HepG2 (cell line): ENCODE measurements at regions not wholly inside any gene's neighbourhood (a gene's known extent, or its start where the extent isn't known, plus 50 kb on each side); places are given as distances from the start of the nearest gene placed in this dataset.

Experiments
- ARID2 ChIP-seq: sonication (generic); formaldehyde crosslinking; IDR thresholded peaks from 2 replicates; pipeline ENCODE4 v1.8.1; 2022; ENCODE audit warnings: mild to moderate bottlenecking, missing genetic modification reagents, borderline replicate concordance
- CREB1 ChIP-seq, 2 experiments: fragments of 450-650 bp in 1 of 2; IDR thresholded peaks; 2 replicates each; pipeline ENCODE4 v1.6.1; 2016 to 2017; ENCODE audit warnings: control low read depth in 1 of 2, mild to moderate bottlenecking in 1 of 2, missing compliant biosample characterization in 1 of 2, missing genetic modification characterization in 1 of 2
- CSRNP1 ChIP-seq: sonication (generic); formaldehyde crosslinking; IDR thresholded peaks from 2 replicates; pipeline ENCODE4 v1.8.1; 2023; ENCODE audit warnings: mild to moderate bottlenecking, missing genetic modification reagents
- FIP1L1 ChIP-seq: fragments of 200-400 bp; formaldehyde crosslinking; IDR thresholded peaks from 2 replicates; pipeline ENCODE4 v1.6.1; 2018; ENCODE audit warnings: low read depth, mild to moderate bottlenecking, low read length, moderate library complexity, borderline replicate concordance; ENCODE audit not compliant: insufficient read depth
- HCFC1 ChIP-seq: fragments of 150-350 bp; IDR thresholded peaks from 2 replicates; pipeline ENCODE4 v1.6.1; 2014; ENCODE audit warnings: low read depth, low read length
- HNRNPUL1 ChIP-seq: fragments of 200-400 bp; formaldehyde crosslinking; IDR thresholded peaks from 2 replicates; pipeline ENCODE4 v1.6.1; 2017; ENCODE audit warnings: low read depth, mild to moderate bottlenecking, low read length, moderate library complexity
- IKZF1 ChIP-seq: fragments of 450-650 bp; IDR thresholded peaks from 2 replicates; pipeline ENCODE4 v1.7.1; 2016
- MXD3 ChIP-seq: IDR thresholded peaks from 2 replicates; pipeline ENCODE4 v1.6.1; 2016; ENCODE audit warnings: mild to moderate bottlenecking, missing biosample characterization, missing genetic modification reagents
- NKX3-1 ChIP-seq: sonication (generic); formaldehyde crosslinking; IDR thresholded peaks from 2 replicates; pipeline ENCODE4 v1.5.0; 2020; ENCODE audit warnings: missing genetic modification reagents
- PHF5A ChIP-seq: IDR thresholded peaks from one replicate; pipeline ENCODE4 v1.6.1; 2018; ENCODE audit warnings: low read depth, missing genetic modification reagents; ENCODE audit not compliant: unreplicated experiment
- PRDM10 ChIP-seq: sonication (generic); formaldehyde crosslinking; IDR thresholded peaks from 2 replicates; pipeline ENCODE4 v1.4.0; 2020; ENCODE audit warnings: low read depth, missing genetic modification reagents
- RFX5 ChIP-seq: IDR thresholded peaks from 2 replicates; pipeline ENCODE4 v1.6.1; 2011; ENCODE audit warnings: low read depth, low read length, improper control_type of control experiment
- TCF7L2 ChIP-seq: IDR thresholded peaks from 2 replicates; pipeline ENCODE4 v1.6.1; 2011; ENCODE audit warnings: mild to moderate bottlenecking, low read depth, low read length, moderate library complexity
- TSC22D2 ChIP-seq: sonication (generic); formaldehyde crosslinking; IDR thresholded peaks from 2 replicates; pipeline ENCODE4 v1.5.1; 2020; ENCODE audit warnings: missing genetic modification reagents, mild to moderate bottlenecking, borderline replicate concordance
- ZBTB7B ChIP-seq: sonication (generic); formaldehyde crosslinking; IDR thresholded peaks from 2 replicates; pipeline ENCODE4 v1.4.0; 2020; ENCODE audit warnings: missing genetic modification reagents
- ZNF225 ChIP-seq: sonication (generic); formaldehyde crosslinking; IDR thresholded peaks from 2 replicates; pipeline ENCODE4 v1.4.0; 2020; ENCODE audit warnings: mild to moderate bottlenecking, missing genetic modification reagents
- ZNF264 ChIP-seq: sonication (generic); formaldehyde crosslinking; IDR thresholded peaks from 2 replicates; pipeline ENCODE4 v1.4.0; 2020; ENCODE audit warnings: missing genetic modification reagents
- ZNF333 ChIP-seq: sonication (generic); formaldehyde crosslinking; IDR thresholded peaks from 2 replicates; pipeline ENCODE4 v1.4.0; 2020; ENCODE audit warnings: mild to moderate bottlenecking, missing genetic modification reagents, borderline replicate concordance
- ZNF335 ChIP-seq: sonication (generic); formaldehyde crosslinking; IDR thresholded peaks from 2 replicates; pipeline ENCODE4 v1.4.0; 2020; ENCODE audit warnings: missing genetic modification reagents
- ZNF547 ChIP-seq: sonication (generic); formaldehyde crosslinking; IDR thresholded peaks from 2 replicates; pipeline ENCODE4 v1.5.1; 2020; ENCODE audit warnings: mild to moderate bottlenecking, missing genetic modification reagents
- ZNF614 ChIP-seq: IDR thresholded peaks from 2 replicates; pipeline ENCODE4 v1.6.1; 2018; ENCODE audit warnings: missing biosample characterization, missing genetic modification reagents, inconsistent platforms, borderline replicate concordance
- ZNF629 ChIP-seq: sonication (generic); formaldehyde crosslinking; conservative IDR thresholded peaks from 2 replicates; pipeline ENCODE4 v1.5.0; 2020; ENCODE audit warnings: missing genetic modification reagents
- ZNF747 ChIP-seq: sonication (generic); formaldehyde crosslinking; IDR thresholded peaks from 2 replicates; pipeline ENCODE4 v1.8.1; 2023; ENCODE audit warnings: missing genetic modification reagents, mild to moderate bottlenecking, borderline replicate concordance
- ZNF790 ChIP-seq: sonication (generic); formaldehyde crosslinking; IDR thresholded peaks from 2 replicates; pipeline ENCODE4 v1.8.0; 2022; ENCODE audit warnings: missing genetic modification reagents, mild to moderate bottlenecking, borderline replicate concordance
- TF ChIP-seq, protein P1 (sequence below): sonication (generic); formaldehyde crosslinking; conservative IDR thresholded peaks from 2 replicates; pipeline ENCODE4 v1.8.0; 2022; ENCODE audit warnings: low read depth, missing genetic modification reagents

DNA sequence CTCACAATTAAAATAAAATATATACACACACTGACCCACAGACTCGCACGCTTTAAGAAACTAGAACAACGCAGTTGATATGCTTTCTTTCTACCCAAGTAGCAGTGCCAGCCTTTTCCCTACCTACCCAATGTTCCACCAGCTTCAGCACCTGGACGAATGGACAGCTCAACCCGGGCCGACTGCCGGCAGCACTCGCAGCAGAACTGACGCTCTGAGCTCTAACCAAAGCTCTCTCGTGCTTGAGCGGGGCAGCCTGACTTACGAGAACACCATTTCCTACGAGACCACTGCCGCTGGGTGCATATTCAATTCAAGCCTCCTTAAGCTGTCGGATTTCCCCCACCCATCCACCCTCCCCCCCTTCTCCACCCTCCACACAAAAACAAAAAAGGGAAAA, 127.4 kb upstream of the DPYD start (continued):
- no peak for TF ChIP-seq RFX5
- TF ChIP-seq IKZF1: no peak
- TF ChIP-seq PHF5A: no peak
- TF ChIP-seq FIP1L1: no peak
- TF ChIP-seq ARID2 (CRISPR knock-in tag): no peak
- TF ChIP-seq HCFC1: no peak
- TF ChIP-seq ZNF747 (CRISPR knock-in tag): no peak
- TF ChIP-seq TCF7L2: no peak
- peak; percentile 89; the same call in 1 of the 2 replicates for TF ChIP-seq TSC22D2 (CRISPR knock-in tag)
- no peak for TF ChIP-seq HNRNPUL1
- TF ChIP-seq ZNF335 (CRISPR knock-in tag): peak; percentile 55; the same call in 1 of the 2 replicates
- 0 out of 2 replicates have a peak, but pooled peaks have one; percentile 59 for TF ChIP-seq ZNF264
- no peak for TF ChIP-seq ZNF629 (CRISPR knock-in tag)
- TF ChIP-seq, protein P1, sequence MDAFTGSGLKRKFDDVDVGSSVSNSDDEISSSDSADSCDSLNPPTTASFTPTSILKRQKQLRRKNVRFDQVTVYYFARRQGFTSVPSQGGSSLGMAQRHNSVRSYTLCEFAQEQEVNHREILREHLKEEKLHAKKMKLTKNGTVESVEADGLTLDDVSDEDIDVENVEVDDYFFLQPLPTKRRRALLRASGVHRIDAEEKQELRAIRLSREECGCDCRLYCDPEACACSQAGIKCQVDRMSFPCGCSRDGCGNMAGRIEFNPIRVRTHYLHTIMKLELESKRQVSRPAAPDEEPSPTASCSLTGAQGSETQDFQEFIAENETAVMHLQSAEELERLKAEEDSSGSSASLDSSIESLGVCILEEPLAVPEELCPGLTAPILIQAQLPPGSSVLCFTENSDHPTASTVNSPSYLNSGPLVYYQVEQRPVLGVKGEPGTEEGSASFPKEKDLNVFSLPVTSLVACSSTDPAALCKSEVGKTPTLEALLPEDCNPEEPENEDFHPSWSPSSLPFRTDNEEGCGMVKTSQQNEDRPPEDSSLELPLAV (CRISPR knock-in tag): no peak
- TF ChIP-seq NKX3-1 (CRISPR knock-in tag): peak; percentile 84; the same call in 1 of the 2 replicates
- no peak for TF ChIP-seq ZNF225
- TF ChIP-seq ZNF790 (CRISPR knock-in tag): no peak
- no peak for TF ChIP-seq CSRNP1 (CRISPR knock-in tag)
- no peak for TF ChIP-seq ZNF547 (CRISPR knock-in tag)
- TF ChIP-seq MXD3 (CRISPR knock-in tag): peak; percentile 56; the same call in 1 of the 2 replicates
- TF ChIP-seq ZBTB7B (CRISPR knock-in tag): 0 out of 2 replicates have a peak, but pooled peaks have one; percentile 36
- no peak for TF ChIP-seq ZNF333 (CRISPR knock-in tag)
- TF ChIP-seq CREB1 (IDR thresholded peaks at IDR 0.05): no peak
- no peak for TF ChIP-seq CREB1 (CRISPR knock-in tag; IDR thresholded peaks at IDR 0.05)
- TF ChIP-seq ZNF614: no peak
- no peak for TF ChIP-seq PRDM10 (CRISPR knock-in tag)
